ENCODE measurements at regions not wholly inside any gene's neighbourhood (a gene's known extent, or its start where the extent isn't known, plus 50 kb on each side); places are given as distances from the start of the nearest gene placed in this dataset.

DNA sequence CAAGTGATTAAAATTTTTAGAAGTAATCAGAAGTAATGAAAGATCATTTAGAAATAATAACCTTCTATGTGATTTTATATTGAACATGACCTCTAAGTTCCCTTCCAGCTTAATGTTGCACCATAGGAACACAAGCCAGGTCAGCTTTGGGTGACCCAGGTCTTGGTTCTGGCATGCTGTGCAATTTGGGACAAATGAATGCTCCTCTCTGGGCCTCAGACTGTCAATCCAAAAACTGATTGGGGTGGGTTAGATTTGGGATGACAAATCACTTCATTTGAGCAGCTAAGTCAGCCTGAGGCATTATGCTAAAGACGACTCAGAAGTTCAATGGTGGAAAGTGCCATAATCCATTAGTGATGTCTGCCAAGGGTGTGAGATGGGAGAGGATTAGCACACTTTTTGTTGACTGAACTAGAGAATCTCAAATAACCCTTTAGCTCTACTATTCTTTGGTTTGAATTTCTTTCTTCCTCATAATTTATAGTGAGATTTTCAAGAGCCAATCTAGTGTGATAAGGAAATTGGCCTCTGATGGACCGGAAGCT is 60.7 kb upstream of the BOD1 start:
- in situ Hi-C loops (cut with MboI; ENCODE audit: low sequenced_read_pairs) = no loop called here
- Histone ChIP-seq H2AK5ac (ENCODE audit: low read depth, low read length) (no peak overlapping the region), H3K18ac (ENCODE audit: low read depth, low read length) (no peak overlapping the region), H3K27ac (ENCODE audit: insufficient read depth, low read length) (no peak overlapping the region), H3K9me3 (ENCODE audit: control insufficient read depth, insufficient read depth, low read length) (peaks cover 8% of the 10 kb centered on the region), H2BK5ac (ENCODE audit: low read depth, low read length, poor library complexity, severe bottlenecking) (no peak overlapping the region), H3K9ac (ENCODE audit: low read depth, low read length) (no peak overlapping the region), H3K14ac (replicated peaks; ENCODE audit: low read depth, low read length) (no peak overlapping the region), H3K56ac (ENCODE audit: extremely low read depth, insufficient read depth, low read length) (no peak overlapping the region), H4K91ac (ENCODE audit: insufficient read depth, low read depth, low read length) (no peak overlapping the region), H3K4me2 (ENCODE audit: low read depth, low read length) (no peak overlapping the region), H3K4ac (ENCODE audit: low read depth, low read length) (no peak overlapping the region), H3K36me3 (ENCODE audit: control insufficient read depth, insufficient read depth, low read length) (no peaks in the 10 kb centered on the region), H3K23ac (ENCODE audit: low read depth, low read length) (no peak overlapping the region), H3K79me1 (ENCODE audit: low read depth in 1 of 2, low read length in 2 of 2) (no peaks in the 10 kb centered on the region), H2BK15ac (ENCODE audit: low read depth, low read length) (no peak overlapping the region), H3K4me1 (ENCODE audit: control insufficient read depth, insufficient read depth, low read length) (no peaks in the 10 kb centered on the region), H2BK120ac (ENCODE audit: low read depth, low read length) (no peak overlapping the region), H3K27me3 (ENCODE audit: control insufficient read depth, insufficient read depth, low read length) (peaks cover 21% of the 10 kb centered on the region), H4K8ac (ENCODE audit: low read depth in 2 of 2, low read length in 2 of 2) (no peak overlapping the region), H2AFZ (replicated peaks; ENCODE audit: low read length, poor library complexity) (no peak overlapping the region), H3K9me1 (ENCODE audit: insufficient read depth, low read length) (no peaks in the 10 kb centered on the region), H3K4me3 (ENCODE audit: insufficient read depth, low read depth, low read length) (no peak overlapping the region), H2AK9ac (replicated peaks; ENCODE audit: low read depth, low read length, poor library complexity) (no peak overlapping the region), H4K20me1 (ENCODE audit: insufficient read depth, low read length) (no peaks in the 10 kb centered on the region), H4K5ac (ENCODE audit: low read depth, low read length) (no peak overlapping the region), H2BK20ac (ENCODE audit: low read depth, low read length) (no peak overlapping the region)
- no peak for DNase-seq
- ChIA-PET CTCF (no interaction called here), POLR2A (ENCODE audit: unreplicated experiment) (no interaction called here)
- no TSS peak for BruUV-seq (replicated peaks)
- WGBS, 2 experiments (ENCODE audit: extremely low coverage in 2 of 2, insufficient read length in 1 of 2) = no CpG with 5 or more reads among the region's 2 CpGs
- dilution Hi-C loops (cut with HindIII; ENCODE audit: low sequenced_read_pairs, unreplicated experiment) = no loop called here
- ATAC-seq (ENCODE audit: low read depth) = no peak
- intact Hi-C loops (cut with micrococcal nuclease) = no loop called here
- TF ChIP-seq MAFK (IDR thresholded peaks at IDR 0.05; ENCODE audit: low read depth, low read length) = no peak
- no peak for TF ChIP-seq RFX5 (IDR thresholded peaks at IDR 0.05; ENCODE audit: low read depth, low read length)
